Activated CD8-positive, alpha-beta T cell treated with anti-CD3 and anti-CD28 coated beads, Interleukin-2, amount 10 ng/mL, durations not matched to agents 7 days and 5 days (primary cell): ENCODE measurements at regions not wholly inside any gene's neighbourhood (a gene's known extent, or its start where the extent isn't known, plus 50 kb on each side); places are given as distances from the start of the nearest gene placed in this dataset.

Experiments used
- ATAC-seq: fragments of 150-1000 bp; cut with Tn5 transposase; one replicate; pipeline ENCODE4 v1.10.0; 2021; ENCODE audit warnings: moderate library complexity
- CTCF ChIA-PET: fragments of 350-600 bp; sonication (Branson Sonifier 250); formaldehyde crosslinking; loops from one replicate; lab custom pipeline; 2021; ENCODE audit warnings: antibody characterized with exemption; lab: Charles Lee
- POLR2A ChIA-PET: fragments of 350-600 bp; sonication (Branson Sonifier 250); formaldehyde crosslinking; loops from one replicate; lab custom pipeline; 2021; ENCODE audit warnings: antibody characterized with exemption; lab: Charles Lee
- DNase-seq: peaks from one replicate; pipeline ENCODE4 v3.0.0-alpha.2; 2020
- H3K27ac Mint-ChIP-seq: one replicate; pipeline ENCODE4 v1.8.0; 2021; ENCODE audit warnings: mild to moderate bottlenecking, mixed read lengths
- H3K27me3 Mint-ChIP-seq: one replicate; pipeline ENCODE4 v1.8.0; 2021; ENCODE audit warnings: low read depth, mixed read lengths
- H3K36me3 Mint-ChIP-seq: one replicate; pipeline ENCODE4 v1.8.0; 2021; ENCODE audit warnings: low read depth, mixed read lengths
- H3K4me1 Mint-ChIP-seq: one replicate; pipeline ENCODE4 v1.8.0; 2021; ENCODE audit warnings: low read depth, mixed read lengths
- H3K4me3 Mint-ChIP-seq: one replicate; pipeline ENCODE4 v1.8.0; 2021; ENCODE audit warnings: mild to moderate bottlenecking, mixed read lengths
- H3K9me3 Mint-ChIP-seq: one replicate; pipeline ENCODE4 v1.8.0; 2022; ENCODE audit warnings: mixed read lengths; ENCODE audit not compliant: insufficient read depth

DNA sequence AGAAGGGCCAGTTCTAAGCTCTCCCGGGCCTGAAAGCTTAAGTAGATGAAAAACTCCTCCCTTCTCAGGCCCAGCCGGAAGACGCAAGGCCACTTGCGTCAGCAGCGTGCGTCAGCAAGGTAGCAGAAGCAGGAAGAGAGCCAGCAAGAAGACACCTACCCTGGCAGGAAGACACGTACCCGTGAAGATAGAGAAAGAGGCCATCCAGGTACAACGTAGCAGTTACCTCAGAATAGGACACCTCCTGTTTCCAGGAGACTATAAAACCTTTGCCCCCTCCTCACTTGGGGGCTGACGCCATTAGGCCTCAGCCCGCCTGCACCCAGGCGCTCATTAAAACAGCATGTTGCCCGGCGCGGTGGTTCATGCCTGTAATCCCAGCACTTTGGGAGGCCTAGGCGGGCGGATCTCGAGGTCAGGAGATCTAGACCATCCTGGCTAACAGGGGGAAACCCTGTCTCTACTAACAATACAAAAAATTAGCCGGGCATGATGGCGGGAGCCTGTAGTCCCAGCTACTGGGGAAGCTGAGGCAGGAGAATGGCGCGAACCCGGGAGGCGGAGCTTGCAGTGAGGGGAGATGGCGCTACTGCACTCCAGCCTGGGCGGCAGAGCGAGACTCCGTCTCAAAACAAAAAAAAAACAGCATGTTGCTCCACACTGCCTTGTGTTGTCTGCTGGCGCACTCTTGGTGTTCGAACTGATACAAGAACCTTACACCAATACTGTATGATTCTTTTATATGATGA, 242.7 kb upstream of the NWD2 start:
- CTCF ChIA-PET: no interaction called here
- DNase-seq (no peak), ATAC-seq (no peak)
- Mint-ChIP-seq H3K4me1 (no peaks in the 10 kb centered on the region), H3K9me3 (no peaks in the 10 kb centered on the region), H3K36me3 (no peaks in the 10 kb centered on the region), H3K27me3 (no peaks in the 10 kb centered on the region), H3K4me3 (no peak overlapping the region), H3K27ac (no peak overlapping the region)
- POLR2A ChIA-PET: no interaction called here

DNA sequence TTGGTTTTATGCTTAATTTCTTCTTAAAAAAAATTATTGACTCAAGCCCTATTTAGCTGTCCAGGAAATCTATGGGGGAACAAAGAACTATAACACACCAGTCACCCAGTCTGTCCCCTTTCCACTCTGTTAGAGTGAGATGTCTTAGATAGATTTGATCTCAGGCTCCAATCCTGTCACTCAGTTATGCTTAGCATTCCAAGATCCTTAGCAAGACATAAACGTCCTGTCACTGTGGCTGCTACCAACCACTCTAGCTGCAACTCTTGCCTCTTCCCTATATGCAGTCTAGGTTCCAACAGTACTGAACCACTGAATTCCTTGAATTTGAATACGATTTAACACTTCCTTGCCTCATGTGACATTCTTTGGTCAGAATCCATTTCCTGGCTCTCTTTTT, 241.9 kb upstream of the NWD2 start:
- ATAC-seq (no peak), DNase-seq (no peak)
- Mint-ChIP-seq H3K36me3 (no peaks in the 10 kb centered on the region), H3K27me3 (no peaks in the 10 kb centered on the region), H3K4me1 (no peaks in the 10 kb centered on the region), H3K9me3 (no peaks in the 10 kb centered on the region), H3K4me3 (no peak overlapping the region), H3K27ac (no peak overlapping the region)
- CTCF ChIA-PET: no interaction called here
- POLR2A ChIA-PET: no interaction called here

DNA sequence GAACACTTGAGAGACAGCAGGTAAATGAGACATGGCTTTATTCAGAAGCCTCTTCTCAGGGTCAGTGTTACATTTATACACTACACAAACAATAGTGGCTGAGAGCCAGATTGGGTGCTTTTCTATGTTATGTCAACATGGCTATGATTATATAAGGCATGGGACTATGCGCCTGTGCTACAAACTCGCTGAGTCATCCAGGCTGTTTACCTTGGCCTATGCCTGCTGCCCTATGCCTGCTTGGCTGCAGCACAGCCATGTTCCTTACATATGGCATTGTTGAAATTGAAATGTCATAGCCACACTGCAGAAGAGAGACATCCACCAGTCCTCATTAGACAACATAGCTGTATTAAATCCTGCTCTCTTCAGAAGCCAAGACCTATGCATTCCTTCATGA, 236.3 kb upstream of the NWD2 start:
- no peak for ATAC-seq
- ChIA-PET CTCF (no interaction called here), POLR2A (no interaction called here)
- DNase-seq: no peak
- Mint-ChIP-seq H3K4me3 (no peak overlapping the region), H3K27me3 (no peaks in the 10 kb centered on the region), H3K36me3 (no peaks in the 10 kb centered on the region), H3K9me3 (no peaks in the 10 kb centered on the region), H3K4me1 (no peaks in the 10 kb centered on the region), H3K27ac (no peak overlapping the region)

DNA sequence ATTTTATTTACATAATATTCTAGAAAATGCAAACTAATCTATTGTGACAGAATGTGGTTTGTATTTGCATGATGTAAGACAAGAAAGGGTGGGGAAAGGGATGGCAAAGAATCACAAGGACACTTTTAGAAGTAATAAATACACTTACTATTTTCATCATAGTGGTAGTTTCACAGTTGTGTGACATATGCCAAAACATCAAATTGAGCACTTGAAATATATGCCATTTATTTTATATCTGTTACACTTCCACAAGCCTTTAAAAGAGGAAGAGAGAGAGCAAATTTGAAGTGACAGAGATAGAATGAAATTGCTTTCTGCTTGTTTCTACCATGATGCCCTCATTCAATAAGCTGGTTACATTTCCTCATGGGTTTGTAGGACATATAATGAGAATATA, 230.0 kb upstream of the NWD2 start:
- H3K36me3 Mint-ChIP-seq: no peaks in the 10 kb centered on the region
- H3K4me1 Mint-ChIP-seq: no peaks in the 10 kb centered on the region
- no peak overlapping the region for H3K27ac Mint-ChIP-seq
- CTCF ChIA-PET: no interaction called here
- no peak overlapping the region for H3K4me3 Mint-ChIP-seq
- H3K9me3 Mint-ChIP-seq: no peaks in the 10 kb centered on the region
- no peak for ATAC-seq
- no peak for DNase-seq
- POLR2A ChIA-PET: no interaction called here
- H3K27me3 Mint-ChIP-seq: no peaks in the 10 kb centered on the region

DNA sequence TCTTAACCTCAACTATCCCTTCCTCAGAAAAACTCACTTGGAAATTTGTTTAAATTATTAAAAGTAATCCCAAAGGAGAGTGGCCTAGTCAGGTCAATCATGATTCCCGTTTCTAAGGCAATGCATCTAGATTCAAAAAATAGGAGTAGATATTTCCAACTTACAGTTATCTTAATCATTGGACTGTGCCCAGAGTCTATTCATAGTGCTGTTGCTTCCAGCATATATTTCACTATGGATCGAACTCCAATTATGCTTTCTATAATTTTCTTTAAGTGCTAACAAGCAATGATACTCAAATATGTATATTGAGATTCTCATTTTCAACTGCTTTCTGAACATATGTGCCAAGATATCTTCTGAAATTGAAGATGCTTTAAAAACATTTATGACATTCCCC, 229.2 kb upstream of the NWD2 start:
- Mint-ChIP-seq H3K27me3 (no peaks in the 10 kb centered on the region), H3K4me1 (no peaks in the 10 kb centered on the region), H3K4me3 (no peak overlapping the region), H3K36me3 (no peaks in the 10 kb centered on the region), H3K9me3 (no peaks in the 10 kb centered on the region), H3K27ac (no peak overlapping the region)
- ATAC-seq (no peak), DNase-seq (no peak)
- ChIA-PET POLR2A (interaction anchor here (0.6 kb wide), 1 partner anchor 631 kb away, joined by 3 read pairs; no protein-coding TSS in a partner anchor), CTCF (no interaction called here)

DNA sequence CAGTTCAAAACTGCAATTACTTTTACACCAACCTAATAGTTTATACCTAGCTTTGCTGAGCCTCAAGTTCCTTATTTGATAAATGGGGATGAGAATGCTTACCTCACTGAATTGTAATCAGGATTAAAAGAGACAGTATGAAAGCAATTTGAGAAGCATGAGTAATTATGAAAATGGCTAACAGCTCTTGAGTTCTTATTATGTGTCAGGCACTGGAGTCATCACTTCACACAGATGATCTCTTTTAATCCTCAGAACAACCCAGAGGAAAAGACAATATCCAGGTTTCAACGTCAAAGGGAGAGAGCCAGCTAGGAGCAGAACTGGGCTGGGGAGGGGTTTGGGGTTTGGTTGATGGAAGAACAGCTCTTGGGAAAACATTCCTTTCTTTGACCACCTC, 221.0 kb upstream of the NWD2 start:
- CTCF ChIA-PET: no interaction called here
- H3K4me3 Mint-ChIP-seq: no peak overlapping the region
- H3K27me3 Mint-ChIP-seq: no peaks in the 10 kb centered on the region
- ATAC-seq (no peak), DNase-seq (no peak)
- no peaks in the 10 kb centered on the region for H3K4me1 Mint-ChIP-seq
- POLR2A ChIA-PET: no interaction called here
- H3K9me3 Mint-ChIP-seq: no peaks in the 10 kb centered on the region
- no peaks in the 10 kb centered on the region for H3K36me3 Mint-ChIP-seq
- no peak overlapping the region for H3K27ac Mint-ChIP-seq

DNA sequence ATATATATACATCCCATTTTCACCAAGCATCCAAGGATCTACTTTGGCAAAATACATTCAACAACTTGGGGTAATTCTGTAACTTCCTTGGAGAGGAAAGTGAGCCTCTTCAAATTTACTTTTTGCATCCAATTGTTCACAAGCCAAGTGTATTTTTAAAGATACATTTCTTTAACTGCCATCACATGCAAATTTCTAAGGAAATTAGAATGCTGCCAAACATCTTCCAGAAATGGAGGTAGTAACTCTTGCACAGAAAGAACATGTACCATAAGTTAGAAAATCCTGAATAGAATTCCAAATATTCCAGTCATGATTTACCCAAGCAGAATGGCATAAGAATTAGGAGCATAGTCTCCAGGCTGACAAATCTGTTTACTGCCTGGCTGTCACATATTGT, 220.5 kb upstream of the NWD2 start:
- ATAC-seq (no peak), DNase-seq (no peak)
- ChIA-PET POLR2A (no interaction called here), CTCF (no interaction called here)
- Mint-ChIP-seq H3K36me3 (no peaks in the 10 kb centered on the region), H3K4me1 (no peaks in the 10 kb centered on the region), H3K4me3 (no peak overlapping the region), H3K9me3 (no peaks in the 10 kb centered on the region), H3K27ac (no peak overlapping the region), H3K27me3 (no peaks in the 10 kb centered on the region)

DNA sequence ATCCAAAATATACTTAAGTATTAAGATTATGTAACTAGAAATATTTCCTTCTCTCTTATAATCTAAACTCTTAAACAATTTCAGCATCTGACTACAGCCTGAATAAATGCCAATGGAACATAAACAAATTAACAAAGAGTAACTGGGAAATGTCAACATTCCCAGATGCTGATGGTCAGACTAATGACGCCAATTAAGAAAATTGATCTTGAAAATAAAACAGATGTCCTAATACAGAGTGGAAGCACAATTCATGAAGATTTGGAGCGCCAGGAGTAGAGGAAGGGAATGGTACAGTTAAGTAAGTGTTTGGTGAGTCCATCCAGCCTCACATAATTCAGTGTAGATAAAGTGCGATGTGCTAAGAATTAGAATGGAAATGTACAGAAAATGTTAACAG, 203.7 kb upstream of the NWD2 start:
- Mint-ChIP-seq H3K27me3 (no peaks in the 10 kb centered on the region), H3K36me3 (no peaks in the 10 kb centered on the region), H3K27ac (no peak overlapping the region), H3K4me3 (no peak overlapping the region), H3K4me1 (no peaks in the 10 kb centered on the region), H3K9me3 (no peaks in the 10 kb centered on the region)
- ChIA-PET POLR2A (no interaction called here), CTCF (no interaction called here)
- no peak for ATAC-seq
- DNase-seq: no peak

DNA sequence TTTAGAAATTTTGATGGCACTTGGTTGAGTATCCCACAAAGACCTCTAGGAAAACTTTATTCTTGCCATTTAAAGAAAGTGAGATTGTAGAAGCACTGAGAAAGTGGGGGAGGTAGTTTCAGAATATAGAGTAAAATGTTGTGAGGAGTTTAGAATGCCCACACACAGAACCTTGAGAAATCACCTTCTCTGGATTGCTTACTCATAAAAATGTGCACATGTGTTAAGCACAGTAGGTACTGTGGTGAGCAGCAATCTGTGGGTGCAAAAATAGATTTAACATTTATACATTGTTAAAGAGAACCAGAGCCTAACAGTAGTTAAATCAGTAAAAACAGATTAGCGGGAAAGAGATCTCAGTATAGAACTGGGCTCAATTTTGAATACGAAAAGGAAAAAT, 201.2 kb upstream of the NWD2 start:
- POLR2A ChIA-PET: no interaction called here
- no peak overlapping the region for H3K4me3 Mint-ChIP-seq

DNA sequence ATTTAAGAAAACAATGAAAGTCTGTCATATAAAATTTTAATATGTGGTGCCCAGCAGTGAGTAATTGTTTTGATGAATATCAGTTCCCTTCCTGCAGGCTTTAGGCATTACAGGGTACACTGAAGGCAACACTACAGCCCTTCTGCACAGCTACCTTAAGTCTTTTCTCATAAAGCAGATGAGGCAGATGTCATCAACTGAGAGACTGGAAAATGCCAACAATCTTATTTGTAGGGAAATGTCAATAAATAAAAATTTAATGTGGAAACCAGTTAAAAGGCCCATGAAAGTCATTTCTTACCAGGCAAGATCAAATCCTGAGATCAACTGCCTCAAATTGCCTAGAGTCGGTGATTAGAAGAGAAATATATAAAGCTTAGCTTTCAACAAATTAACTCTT, 193.4 kb upstream of the NWD2 start:
- no peaks in the 10 kb centered on the region for H3K36me3 Mint-ChIP-seq
- H3K27ac Mint-ChIP-seq: no peak overlapping the region
- DNase-seq (no peak), ATAC-seq (no peak)
- no peaks in the 10 kb centered on the region for H3K27me3 Mint-ChIP-seq
- no peaks in the 10 kb centered on the region for H3K9me3 Mint-ChIP-seq
- ChIA-PET CTCF (no interaction called here), POLR2A (no interaction called here)
- H3K4me3 Mint-ChIP-seq: no peak overlapping the region
- H3K4me1 Mint-ChIP-seq: no peaks in the 10 kb centered on the region

More for the DNA sequence above, 201.2 kb upstream of the NWD2 start:
- Mint-ChIP-seq H3K4me1 (no peaks in the 10 kb centered on the region), H3K9me3 (no peaks in the 10 kb centered on the region), H3K27ac (no peak overlapping the region), H3K27me3 (no peaks in the 10 kb centered on the region), H3K36me3 (no peaks in the 10 kb centered on the region)
- CTCF ChIA-PET: no interaction called here
- DNase-seq: no peak
- ATAC-seq: no peak

DNA sequence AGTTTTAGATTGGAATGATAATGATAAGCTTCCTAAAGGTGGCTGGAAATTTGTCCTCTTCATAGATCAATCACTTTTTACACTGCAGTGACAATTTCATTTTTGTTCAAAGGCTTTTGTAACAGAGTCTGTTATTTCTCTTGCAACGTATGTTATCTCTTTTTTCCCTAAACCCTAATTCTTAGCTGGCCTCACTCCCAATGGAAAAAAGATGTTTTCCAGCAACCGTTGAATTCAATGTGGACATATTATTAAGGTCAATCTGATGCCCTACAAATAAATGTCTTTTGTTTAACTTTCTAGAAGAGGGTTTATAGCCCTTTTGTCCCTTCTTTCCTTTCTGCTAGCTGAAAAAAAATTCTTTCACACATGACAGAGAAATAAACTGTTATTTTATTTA, 192.7 kb upstream of the NWD2 start:
- POLR2A ChIA-PET: no interaction called here
- Mint-ChIP-seq H3K4me3 (no peak overlapping the region), H3K27me3 (no peaks in the 10 kb centered on the region), H3K36me3 (no peaks in the 10 kb centered on the region), H3K4me1 (no peaks in the 10 kb centered on the region), H3K27ac (no peak overlapping the region), H3K9me3 (no peaks in the 10 kb centered on the region)
- no peak for DNase-seq
- no peak for ATAC-seq
- CTCF ChIA-PET: no interaction called here

DNA sequence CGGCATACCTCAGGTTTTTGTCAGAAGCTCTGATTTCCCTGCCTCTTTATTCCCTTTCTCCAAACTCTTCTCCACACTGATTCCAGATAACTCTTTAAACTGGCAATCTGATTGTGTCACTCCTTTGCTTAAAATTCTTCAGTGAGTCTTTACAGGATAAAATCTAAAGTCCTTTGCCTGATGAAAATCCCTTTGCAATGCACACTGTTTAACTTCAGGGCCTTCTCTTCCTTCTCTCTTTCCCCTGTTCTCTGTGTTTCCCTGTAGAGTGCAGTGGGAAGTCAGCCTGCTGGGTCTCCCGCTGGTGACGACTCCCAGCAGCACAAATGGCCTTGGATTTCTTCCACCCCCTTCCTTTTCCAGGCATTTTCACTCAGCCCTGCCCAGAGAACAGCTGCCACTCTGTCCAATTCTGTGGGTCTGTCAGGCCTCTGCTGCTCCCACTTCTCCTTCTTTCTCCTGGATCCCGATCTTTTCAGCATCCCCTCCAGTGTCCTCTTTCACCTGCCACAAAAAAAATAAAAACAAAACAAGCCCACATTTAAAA, 189.9 kb upstream of the NWD2 start:
- ATAC-seq (no peak), DNase-seq (no peak)
- H3K9me3 Mint-ChIP-seq: no peaks in the 10 kb centered on the region
- ChIA-PET CTCF (no interaction called here), POLR2A (no interaction called here)
- H3K27me3 Mint-ChIP-seq: no peaks in the 10 kb centered on the region
- H3K4me1 Mint-ChIP-seq: no peaks in the 10 kb centered on the region
- H3K36me3 Mint-ChIP-seq: no peaks in the 10 kb centered on the region
- H3K27ac Mint-ChIP-seq: no peak overlapping the region
- no peak overlapping the region for H3K4me3 Mint-ChIP-seq

DNA sequence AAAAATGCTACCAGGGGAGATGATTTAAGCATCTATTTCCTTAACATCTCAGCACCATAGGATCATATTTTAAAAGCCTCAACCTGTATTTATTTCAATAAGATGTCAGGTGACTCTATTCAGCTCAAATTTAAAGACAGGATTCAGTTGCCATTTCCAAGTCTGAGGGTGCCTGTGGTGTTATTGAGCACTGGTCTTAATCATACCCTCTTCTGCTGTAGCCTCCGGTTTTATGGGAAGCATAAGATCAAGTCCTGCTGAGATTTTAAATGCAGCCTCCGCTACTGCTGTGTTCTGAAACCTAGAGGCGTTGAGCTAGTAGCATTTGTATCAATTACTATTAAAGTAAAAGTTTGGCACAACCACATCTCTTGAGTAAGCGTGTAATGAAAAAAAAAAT, 185.7 kb upstream of the NWD2 start:
- ChIA-PET POLR2A (no interaction called here), CTCF (no interaction called here)
- Mint-ChIP-seq H3K36me3 (no peaks in the 10 kb centered on the region), H3K4me1 (no peaks in the 10 kb centered on the region), H3K4me3 (no peak overlapping the region), H3K27me3 (no peaks in the 10 kb centered on the region), H3K27ac (no peak overlapping the region), H3K9me3 (no peaks in the 10 kb centered on the region)
- no peak for ATAC-seq
- DNase-seq: no peak
